Coronary artery (tissue), 2 donors: ENCODE measurements at regions not wholly inside any gene's neighbourhood (a gene's known extent, or its start where the extent isn't known, plus 50 kb on each side); places are given as distances from the start of the nearest gene placed in this dataset.
A peak's percentile ranks its signal among the peaks of the same experiment; 100 is the strongest.

Source experiments
- DNase-seq: peaks from one replicate; pipeline ENCODE4 v3.0.0-alpha.2; 2017; ENCODE audit warnings: low spot score
- H3K27ac ChIP-seq, 2 donors: fragments of 200-600 bp; sonication (generic); one replicate each; pipeline ENCODE4 v1.5.1; 2016 to 2019
- H3K4me3 ChIP-seq: fragments of 200-600 bp; sonication (generic); 2 replicates; pipeline ENCODE4 v1.5.1; 2016; ENCODE audit warnings: mild to moderate bottlenecking, moderate library complexity
- CTCF ChIP-seq: fragments of 200-600 bp; sonication (generic); IDR thresholded peaks from one replicate; pipeline ENCODE4 v1.5.1; 2019; ENCODE audit warnings: antibody characterized with exemption

GRCh38 chr20:58128635-58129625 lies 99.5 kb downstream of the ANKRD60 start:
- no peak for TF ChIP-seq CTCF
- peak overlapping the region in 1 of 2 donors; percentile 29 for H3K27ac ChIP-seq

GRCh38 chr20:58127701-58128111 lies 100.7 kb downstream of the ANKRD60 start:
- peak; percentile 40 for DNase-seq
- Histone ChIP-seq H3K27ac (no peak overlapping the region), H3K4me3 (no peak overlapping the region)
- no peak for TF ChIP-seq CTCF

More at GRCh38 chr20:58128635-58129625, 99.5 kb downstream of the ANKRD60 start:
- peak; percentile 36 for DNase-seq
- H3K4me3 ChIP-seq, result no peak overlapping the region

- TF ChIP-seq CTCF, result no peak
- no peak overlapping the region for H3K27ac ChIP-seq
- no peak overlapping the region for H3K4me3 ChIP-seq
- no peak for DNase-seq
Measured at GRCh38 chr20:58125726-58126125, 102.7 kb downstream of the ANKRD60 start.

GRCh38 chr20:58117944-58118343 lies 110.5 kb downstream of the ANKRD60 start:
- Histone ChIP-seq H3K4me3 (no peak overlapping the region), H3K27ac (no peak overlapping the region)
- no peak for TF ChIP-seq CTCF
- no peak for DNase-seq

- H3K4me3 ChIP-seq, result no peak overlapping the region
- no peak overlapping the region for H3K27ac ChIP-seq
- peak; percentile 22 for DNase-seq
- no peak for TF ChIP-seq CTCF
Measured at GRCh38 chr20:58116505-58116904, 111.9 kb downstream of the ANKRD60 start.

- H3K4me3 ChIP-seq, result no peak overlapping the region
- DNase-seq, result peak; percentile 33
Measured at GRCh38 chr20:58113716-58114115, 114.7 kb downstream of the ANKRD60 start.

More at GRCh38 chr20:58113716-58114115, 114.7 kb downstream of the ANKRD60 start:
- TF ChIP-seq CTCF, result no peak
- H3K27ac ChIP-seq, result no peak overlapping the region
